HUES6 (cell line): ENCODE measurements at regions not wholly inside any gene's neighbourhood (a gene's known extent, or its start where the extent isn't known, plus 50 kb on each side); places are given as distances from the start of the nearest gene placed in this dataset.
A peak's percentile ranks its signal among the peaks of the same experiment; 100 is the strongest.
"Not testable (repeated sequence)": the region's sequence is repeated elsewhere in the genome, so short reads cannot be mapped to it uniquely, and the experiment has no call there.

Experiments used
- H3K27ac ChIP-seq: 2 replicates; pipeline ENCODE4 v1.7.0; 2013; ENCODE audit warnings: low read depth, mild to moderate bottlenecking, low read length, inconsistent platforms
- H3K27me3 ChIP-seq: 2 replicates; pipeline ENCODE4 v1.6.1; 2013; ENCODE audit warnings: low read length; ENCODE audit not compliant: control insufficient read depth, insufficient read depth
- H3K36me3 ChIP-seq: 2 replicates; pipeline ENCODE4 v1.6.1; 2013; ENCODE audit warnings: low read length; ENCODE audit not compliant: control insufficient read depth, insufficient read depth
- H3K4me1 ChIP-seq: 2 replicates; pipeline ENCODE4 v1.6.1; 2013; ENCODE audit warnings: low read length; ENCODE audit not compliant: control insufficient read depth, insufficient read depth
- H3K4me3 ChIP-seq: 2 replicates; pipeline ENCODE4 v1.5.1; 2013; ENCODE audit warnings: low read depth, low read length
- H3K9ac ChIP-seq: one replicate; pipeline ENCODE4 v1.6.1; 2013; ENCODE audit warnings: mild to moderate bottlenecking, low read length
- H3K9me3 ChIP-seq: 2 replicates; pipeline ENCODE4 v1.6.1; 2013; ENCODE audit warnings: low read depth, low read length; ENCODE audit not compliant: control insufficient read depth, insufficient read depth

GRCh38 chrX:97907791-97908190, 1024.1 kb downstream of the RPA4 start:
- H3K4me1 ChIP-seq: no peaks in the 10 kb centered on the region
- H3K4me3 ChIP-seq: no peak overlapping the region
- peaks cover 9% of the 10 kb centered on the region; the same call in 1 of the 2 replicates for H3K9me3 ChIP-seq
- H3K9ac ChIP-seq: no peak overlapping the region
- no peak overlapping the region for H3K27ac ChIP-seq
- H3K36me3 ChIP-seq: no peaks in the 10 kb centered on the region
- H3K27me3 ChIP-seq: no peaks in the 10 kb centered on the region

GRCh38 chrX:97909245-97909644, 1025.5 kb downstream of the RPA4 start:
- Histone ChIP-seq H3K27ac (no peak overlapping the region), H3K9me3 (peaks cover 9% of the 10 kb centered on the region; the same call in 1 of the 2 replicates)

GRCh38 chrX:97915390-97915789, 1031.7 kb downstream of the RPA4 start:
- not testable (repeated sequence) for H3K4me1 ChIP-seq, H3K27me3 ChIP-seq, H3K36me3 ChIP-seq, H3K27ac ChIP-seq, H3K9ac ChIP-seq, H3K9me3 ChIP-seq, H3K4me3 ChIP-seq

More at GRCh38 chrX:97909245-97909644, 1025.5 kb downstream of the RPA4 start:
- H3K36me3 ChIP-seq: no peaks in the 10 kb centered on the region
- no peak overlapping the region for H3K9ac ChIP-seq
- no peaks in the 10 kb centered on the region for H3K27me3 ChIP-seq
- no peak overlapping the region for H3K4me3 ChIP-seq
- no peaks in the 10 kb centered on the region for H3K4me1 ChIP-seq

GRCh38 chrX:97921223-97921622, 1037.5 kb downstream of the RPA4 start:
- H3K27me3 ChIP-seq, H3K9ac ChIP-seq, H3K36me3 ChIP-seq, H3K9me3 ChIP-seq, H3K4me3 ChIP-seq, H3K27ac ChIP-seq, H3K4me1 ChIP-seq: not testable (repeated sequence)

- Histone ChIP-seq H3K4me1 (no peaks in the 10 kb centered on the region; the same call in 1 of the 2 replicates), H3K9ac (no peak overlapping the region), H3K4me3 (no peak overlapping the region), H3K9me3 (no peaks in the 10 kb centered on the region), H3K27me3 (no peaks in the 10 kb centered on the region), H3K27ac (no peak overlapping the region), H3K36me3 (no peaks in the 10 kb centered on the region)
These were observed 1047.9 kb downstream of the RPA4 start for GRCh38 chrX:97931586-97931985.

- Histone ChIP-seq H3K4me3 (no peak overlapping the region), H3K4me1 (peaks cover 12% of the 10 kb centered on the region; the same call in 1 of the 2 replicates), H3K27ac (no peak overlapping the region), H3K9me3 (no peaks in the 10 kb centered on the region), H3K36me3 (no peaks in the 10 kb centered on the region), H3K9ac (no peak overlapping the region), H3K27me3 (no peaks in the 10 kb centered on the region)
These were observed 1052.6 kb downstream of the RPA4 start for GRCh38 chrX:97936296-97936695.

- Histone ChIP-seq H3K4me1 (peaks cover 12% of the 10 kb centered on the region; the same call in 1 of the 2 replicates), H3K27ac (no peak overlapping the region)
These were observed 1055.0 kb downstream of the RPA4 start for GRCh38 chrX:97938706-97939105.

GRCh38 chrX:97968376-97969163, 1084.9 kb downstream of the RPA4 start:
- Histone ChIP-seq H3K4me1 (peaks cover 25% of the 10 kb centered on the region), H3K36me3 (no peaks in the 10 kb centered on the region), H3K27ac (no peak overlapping the region), H3K27me3 (no peaks in the 10 kb centered on the region), H3K9ac (no peak overlapping the region), H3K9me3 (no peaks in the 10 kb centered on the region; the same call in 1 of the 2 replicates), H3K4me3 (no peak overlapping the region)

More at GRCh38 chrX:97938706-97939105, 1055.0 kb downstream of the RPA4 start:
- Histone ChIP-seq H3K9ac (no peak overlapping the region), H3K36me3 (no peaks in the 10 kb centered on the region), H3K9me3 (no peaks in the 10 kb centered on the region), H3K27me3 (no peaks in the 10 kb centered on the region), H3K4me3 (no peak overlapping the region)

GRCh38 chrX:97984641-97985040, 1100.9 kb downstream of the RPA4 start:
- H3K36me3 ChIP-seq: peaks cover 3% of the 10 kb centered on the region; the same call in 1 of the 2 replicates
- H3K27ac ChIP-seq: peak overlapping the region; percentile 91
- peaks cover 36% of the 10 kb centered on the region for H3K4me1 ChIP-seq
- H3K9ac ChIP-seq: peak overlapping the region; percentile 69
- H3K27me3 ChIP-seq: no peaks in the 10 kb centered on the region
- H3K9me3 ChIP-seq: peaks cover 3% of the 10 kb centered on the region; the same call in 1 of the 2 replicates
- peak overlapping the region; percentile 17; the same call in 1 of the 2 replicates for H3K4me3 ChIP-seq

- H3K4me1 ChIP-seq: peaks cover 36% of the 10 kb centered on the region
- peak overlapping the region; percentile 91 for H3K27ac ChIP-seq
- peaks cover 3% of the 10 kb centered on the region; the same call in 1 of the 2 replicates for H3K36me3 ChIP-seq
- H3K4me3 ChIP-seq: 0 out of 2 replicates have a peak overlapping the region, but pooled peaks have one; percentile 11
- H3K9ac ChIP-seq: peak overlapping the region; percentile 56
- H3K27me3 ChIP-seq: no peaks in the 10 kb centered on the region
- H3K9me3 ChIP-seq: peaks cover 5% of the 10 kb centered on the region; the same call in 1 of the 2 replicates
These were observed 1101.4 kb downstream of the RPA4 start for GRCh38 chrX:97985096-97985495.

GRCh38 chrX:97987979-97988378, 1104.3 kb downstream of the RPA4 start:
- no peak overlapping the region for H3K9ac ChIP-seq
- H3K4me3 ChIP-seq: no peak overlapping the region
- H3K4me1 ChIP-seq: peaks cover 35% of the 10 kb centered on the region
- H3K36me3 ChIP-seq: peaks cover 4% of the 10 kb centered on the region
- H3K27ac ChIP-seq: no peak overlapping the region
- no peaks in the 10 kb centered on the region for H3K27me3 ChIP-seq
- peaks cover 28% of the 10 kb centered on the region for H3K9me3 ChIP-seq
